ENCODE measurements at regions not wholly inside any gene's neighbourhood (a gene's known extent, or its start where the extent isn't known, plus 50 kb on each side); places are given as distances from the start of the nearest gene placed in this dataset.

DNA sequence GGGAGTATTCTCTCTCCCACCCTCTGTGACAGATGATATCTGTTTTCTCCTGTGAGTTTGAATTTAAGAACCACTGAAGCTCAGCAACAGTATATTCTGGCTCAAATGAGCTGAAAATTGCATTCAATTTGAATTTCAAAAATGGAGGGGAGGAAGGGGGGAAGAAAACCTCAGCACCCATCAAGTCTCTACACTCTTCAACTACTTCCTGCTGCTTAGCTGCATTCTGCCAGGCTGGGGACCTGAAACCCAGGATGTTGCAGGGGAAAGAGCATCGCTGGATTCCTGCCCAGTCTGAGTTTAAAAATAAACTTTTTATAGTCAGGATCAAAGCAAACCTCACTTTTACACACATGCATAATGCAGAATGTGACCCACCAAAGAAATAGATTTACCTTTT, 214.3 kb upstream of the ESRRG start:
- in situ Hi-C loops (cut with MboI) (no loop called here), intact Hi-C loops (cut with micrococcal nuclease) (no loop called here)
- H2AFZ ChIP-seq (ENCODE audit: low read depth, low read length), result no peak overlapping the region
- no peaks in the 10 kb centered on the region for H4K20me1 ChIP-seq (replicated peaks; ENCODE audit: control insufficient read depth, insufficient read depth, low read length)
- no peak for FAIRE-seq
- DNase-seq (ENCODE audit: extremely low read depth in 1 of 4, low spot score in 3 of 4), result no peak
- peaks cover 2% of the 10 kb centered on the region; the same call in 1 of the 2 replicates for H3K9me3 ChIP-seq (replicated peaks; ENCODE audit: control insufficient read depth, insufficient read depth, low read depth, low read length)
- H3K27me3 ChIP-seq (ENCODE audit: control insufficient read depth in 2 of 2, insufficient read depth in 2 of 2, low read length in 2 of 2), result no peaks in the 10 kb centered on the region
- no TSS peak for BruUV-seq (replicated peaks)
- ChIA-PET CTCF (ENCODE audit: low intra/inter-chr PET ratio) (no interaction called here), POLR2A (no interaction called here)
- no peak overlapping the region for H3K4me2 ChIP-seq (ENCODE audit: insufficient read depth, low read length)
- no peak overlapping the region for H3K27ac ChIP-seq (ENCODE audit: extremely low read depth, low read depth, low read length)
- ATAC-seq, result no peak
- H3K9ac ChIP-seq (ENCODE audit: insufficient read depth in 1 of 2, low read depth in 2 of 2, low read length in 2 of 2), result no peak overlapping the region
- no peaks in the 10 kb centered on the region for H3K36me3 ChIP-seq (ENCODE audit: control insufficient read depth, insufficient read depth, low read length)
- H3K9me1 ChIP-seq (ENCODE audit: control insufficient read depth, insufficient read depth, low read length), result no peaks in the 10 kb centered on the region
- WGBS (ENCODE audit: insufficient coverage, low coverage, missing lambda C conversion rate), result 0% methylated on average over 1 of the region's 1 CpG
- no peaks in the 10 kb centered on the region for H3K79me2 ChIP-seq (ENCODE audit: control insufficient read depth, insufficient read depth, low read length)
- H3K4me1 ChIP-seq (replicated peaks in 1 of 2; ENCODE audit: control insufficient read depth in 2 of 2, insufficient read depth in 2 of 2, low read length in 2 of 2), result no peaks in the 10 kb centered on the region
- H3K4me3 ChIP-seq, result no peak overlapping the region
- no peak for TF ChIP-seq SIN3B (IDR thresholded peaks at IDR 0.05; ENCODE audit: low read depth)
- TF ChIP-seq BRD9 (IDR thresholded peaks at IDR 0.05; ENCODE audit: low read depth, partially characterized antibody), result no peak
- TF ChIP-seq ZNF785 (CRISPR knock-in tag; IDR thresholded peaks at IDR 0.05), result no peak
- TF ChIP-seq ZBTB1 (CRISPR knock-in tag; IDR thresholded peaks at IDR 0.05; ENCODE audit: borderline replicate concordance, low read depth), result no peak
- TF ChIP-seq KAT8 (IDR thresholded peaks at IDR 0.05; ENCODE audit: low read depth), result no peak
- TF ChIP-seq HNRNPH1 (optimal IDR thresholded peaks at IDR 0.05; ENCODE audit: low read depth, low read length), result no peak
- TF ChIP-seq NFYB (IDR thresholded peaks at IDR 0.05; ENCODE audit: extremely low read depth, insufficient read length), result no peak
- no peak for TF ChIP-seq NR4A1 (CRISPR knock-in tag; IDR thresholded peaks at IDR 0.05)
- no peak for TF ChIP-seq NR4A1 (tag; IDR thresholded peaks at IDR 0.05)
- no peak for TF ChIP-seq PHF20 (IDR thresholded peaks at IDR 0.05; ENCODE audit: partially characterized antibody)
- TF ChIP-seq ZBTB8A (IDR thresholded peaks at IDR 0.05; ENCODE audit: partially characterized antibody), result no peak
- TF ChIP-seq, protein P1, sequence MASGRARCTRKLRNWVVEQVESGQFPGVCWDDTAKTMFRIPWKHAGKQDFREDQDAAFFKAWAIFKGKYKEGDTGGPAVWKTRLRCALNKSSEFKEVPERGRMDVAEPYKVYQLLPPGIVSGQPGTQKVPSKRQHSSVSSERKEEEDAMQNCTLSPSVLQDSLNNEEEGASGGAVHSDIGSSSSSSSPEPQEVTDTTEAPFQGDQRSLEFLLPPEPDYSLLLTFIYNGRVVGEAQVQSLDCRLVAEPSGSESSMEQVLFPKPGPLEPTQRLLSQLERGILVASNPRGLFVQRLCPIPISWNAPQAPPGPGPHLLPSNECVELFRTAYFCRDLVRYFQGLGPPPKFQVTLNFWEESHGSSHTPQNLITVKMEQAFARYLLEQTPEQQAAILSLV (tag; IDR thresholded peaks at IDR 0.05), result no peak
- no peak for TF ChIP-seq ATF1 (CRISPR knock-in tag; IDR thresholded peaks at IDR 0.05)
- no peak for TF ChIP-seq ATF1 (tag; IDR thresholded peaks at IDR 0.05)
- TF ChIP-seq MEIS2 (IDR thresholded peaks at IDR 0.05; ENCODE audit: partially characterized antibody), result no peak
- TF ChIP-seq ZNF165 (CRISPR knock-in tag; IDR thresholded peaks at IDR 0.05; ENCODE audit: borderline replicate concordance), result no peak
- TF ChIP-seq SREBF2 (CRISPR knock-in tag; IDR thresholded peaks at IDR 0.05), result no peak
- TF ChIP-seq ATF3 (IDR thresholded peaks at IDR 0.05), result no peak
- no peak for TF ChIP-seq ATF3 (CRISPR knock-in tag; conservative IDR thresholded peaks at IDR 0.05)
- TF ChIP-seq, protein P2, sequence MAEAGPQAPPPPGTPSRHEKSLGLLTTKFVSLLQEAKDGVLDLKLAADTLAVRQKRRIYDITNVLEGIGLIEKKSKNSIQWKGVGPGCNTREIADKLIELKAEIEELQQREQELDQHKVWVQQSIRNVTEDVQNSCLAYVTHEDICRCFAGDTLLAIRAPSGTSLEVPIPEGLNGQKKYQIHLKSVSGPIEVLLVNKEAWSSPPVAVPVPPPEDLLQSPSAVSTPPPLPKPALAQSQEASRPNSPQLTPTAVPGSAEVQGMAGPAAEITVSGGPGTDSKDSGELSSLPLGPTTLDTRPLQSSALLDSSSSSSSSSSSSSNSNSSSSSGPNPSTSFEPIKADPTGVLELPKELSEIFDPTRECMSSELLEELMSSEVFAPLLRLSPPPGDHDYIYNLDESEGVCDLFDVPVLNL (CRISPR knock-in tag; IDR thresholded peaks at IDR 0.05; ENCODE audit: low read depth), result no peak
- TF ChIP-seq ZNF644 (tag; IDR thresholded peaks at IDR 0.05; ENCODE audit: low read depth), result no peak
